ENCODE measurements at regions not wholly inside any gene's neighbourhood (a gene's known extent, or its start where the extent isn't known, plus 50 kb on each side); places are given as distances from the start of the nearest gene placed in this dataset.

- TF ChIP-seq ZNF274 (IDR thresholded peaks at IDR 0.05; ENCODE audit: low read depth, low read length) (no peak), YY1 (IDR thresholded peaks at IDR 0.05; ENCODE audit: insufficient read depth, insufficient read length) (no peak), SUZ12 (IDR thresholded peaks at IDR 0.05; ENCODE audit: extremely low read depth, insufficient read depth, insufficient read length) (no peak)
Observed at GRCh38 chr10:33735464-33735923, 401.0 kb upstream of the NRP1 start.

All from NT2/D1 (cell line).